Activated CD4-positive, alpha-beta T cell treated with anti-CD3 and anti-CD28 coated beads, Interleukin-2, amount 50 U/mL, for 48 hours (primary cell): ENCODE measurements at regions not wholly inside any gene's neighbourhood (a gene's known extent, or its start where the extent isn't known, plus 50 kb on each side); places are given as distances from the start of the nearest gene placed in this dataset.
A peak's percentile ranks its signal among the peaks of the same experiment; 100 is the strongest.
"Not testable (repeated sequence)": the region's sequence is repeated elsewhere in the genome, so short reads cannot be mapped to it uniquely, and the experiment has no call there.

ENCODE experiments used
- DNase-seq, 2 experiments: peaks; one replicate each; pipeline ENCODE4 v3.0.0-alpha.2; 2020

GRCh38 chr15:95019907-95020306 is 788.5 kb downstream of the MCTP2 start:
- DNase-seq = no peak

GRCh38 chr15:95021816-95022215 is 790.5 kb downstream of the MCTP2 start:
- no peak for DNase-seq

GRCh38 chr15:95024351-95024750 is 793.0 kb downstream of the MCTP2 start:
- no peak for DNase-seq

GRCh38 chr15:95025924-95026728 is 794.8 kb downstream of the MCTP2 start:
- peak; percentile 10 to 36 for DNase-seq

GRCh38 chr15:95027981-95028380 is 796.6 kb downstream of the MCTP2 start:
- DNase-seq = no peak

GRCh38 chr15:95032156-95032555 is 800.8 kb downstream of the MCTP2 start:
- DNase-seq = no peak

GRCh38 chr15:95035106-95035505 is 803.7 kb downstream of the MCTP2 start:
- DNase-seq = no peak

- DNase-seq = no peak
These were observed 809.9 kb downstream of the MCTP2 start for GRCh38 chr15:95041297-95041696.

- not testable (repeated sequence) for DNase-seq
These were observed 812.0 kb downstream of the MCTP2 start for GRCh38 chr15:95043236-95043932.

- no peak for DNase-seq
These were observed 812.6 kb downstream of the MCTP2 start for GRCh38 chr15:95043933-95044313.

- DNase-seq = no peak
These were observed 813.5 kb downstream of the MCTP2 start for GRCh38 chr15:95044745-95045417.

- DNase-seq = no peak
These were observed 820.5 kb downstream of the MCTP2 start for GRCh38 chr15:95051861-95052260.

GRCh38 chr15:95059346-95059905 is 828.1 kb downstream of the MCTP2 start:
- DNase-seq = no peak

- DNase-seq = no peak
These were observed 837.5 kb downstream of the MCTP2 start for GRCh38 chr15:95068701-95069521.

- no peak for DNase-seq
These were observed 844.7 kb downstream of the MCTP2 start for GRCh38 chr15:95075792-95076677.

GRCh38 chr15:95076678-95076990 is 845.3 kb downstream of the MCTP2 start:
- DNase-seq = no peak

- no peak for DNase-seq
These were observed 846.6 kb downstream of the MCTP2 start for GRCh38 chr15:95078003-95078402.

- not testable (repeated sequence) for DNase-seq
These were observed 848.9 kb downstream of the MCTP2 start for GRCh38 chr15:95080228-95080627.

GRCh38 chr15:95085056-95085455 is 853.7 kb downstream of the MCTP2 start:
- DNase-seq = no peak

- no peak for DNase-seq
These were observed 855.3 kb downstream of the MCTP2 start for GRCh38 chr15:95086531-95087252.

GRCh38 chr15:95087253-95087609 is 855.9 kb downstream of the MCTP2 start:
- no peak for DNase-seq
